Nephron progenitor cell (in vitro differentiated cells): ENCODE measurements at regions not wholly inside any gene's neighbourhood (a gene's known extent, or its start where the extent isn't known, plus 50 kb on each side); places are given as distances from the start of the nearest gene placed in this dataset.

Source experiments
- DNase-seq: peaks from one replicate; pipeline ENCODE4 v3.0.0; 2021
- H3K27ac Mint-ChIP-seq: 2 replicates; pipeline ENCODE4 v1.8.0; 2021; ENCODE audit warnings: mild to moderate bottlenecking, moderate library complexity, mixed read lengths
- H3K27me3 Mint-ChIP-seq: 2 replicates; pipeline ENCODE4 v1.8.0; 2021; ENCODE audit warnings: mild to moderate bottlenecking, low read depth, mixed read lengths; ENCODE audit not compliant: poor library complexity
- H3K36me3 Mint-ChIP-seq: 2 replicates; pipeline ENCODE4 v1.8.0; 2021; ENCODE audit warnings: low read depth, mixed read lengths
- H3K4me1 Mint-ChIP-seq: 2 replicates; pipeline ENCODE4 v1.8.0; 2021; ENCODE audit warnings: mixed read lengths
- H3K4me3 Mint-ChIP-seq: 2 replicates; pipeline ENCODE4 v1.8.0; 2021; ENCODE audit warnings: mild to moderate bottlenecking, moderate library complexity, mixed read lengths
- H3K9me3 Mint-ChIP-seq: 2 replicates; pipeline ENCODE4 v1.8.0; 2021; ENCODE audit warnings: mild to moderate bottlenecking, moderate library complexity, mixed read lengths
- CTCF ChIP-seq: fragments of 200-600 bp; sonication (generic); IDR thresholded peaks from 2 replicates; pipeline ENCODE4 v1.5.0; 2021; ENCODE audit warnings: antibody characterized with exemption

GRCh38 chr4:17328141-17328815 lies 183.6 kb downstream of the QDPR start:
- no peak for DNase-seq
- Mint-ChIP-seq H3K4me1 (peaks cover 31% of the 10 kb centered on the region), H3K9me3 (no peaks in the 10 kb centered on the region), H3K27me3 (no peaks in the 10 kb centered on the region), H3K36me3 (no peaks in the 10 kb centered on the region), H3K27ac (peak overlapping the region; percentile 23), H3K4me3 (peak overlapping the region; percentile 2)
- no peak for TF ChIP-seq CTCF

GRCh38 chr4:17327591-17327990 lies 184.3 kb downstream of the QDPR start:
- Mint-ChIP-seq H3K27ac (no peak overlapping the region), H3K4me3 (no peak overlapping the region), H3K36me3 (no peaks in the 10 kb centered on the region), H3K27me3 (no peaks in the 10 kb centered on the region), H3K4me1 (peaks cover 35% of the 10 kb centered on the region), H3K9me3 (no peaks in the 10 kb centered on the region)
- DNase-seq = no peak
- no peak for TF ChIP-seq CTCF

GRCh38 chr4:17326756-17327155 lies 185.1 kb downstream of the QDPR start:
- Mint-ChIP-seq H3K27me3 (no peaks in the 10 kb centered on the region), H3K4me3 (no peak overlapping the region), H3K36me3 (no peaks in the 10 kb centered on the region), H3K4me1 (peaks cover 40% of the 10 kb centered on the region), H3K27ac (no peak overlapping the region), H3K9me3 (no peaks in the 10 kb centered on the region)
- TF ChIP-seq CTCF = no peak
- no peak for DNase-seq

- H3K27ac Mint-ChIP-seq = no peak overlapping the region
- no peak for DNase-seq
- H3K9me3 Mint-ChIP-seq = peaks cover 7% of the 10 kb centered on the region
- peaks cover 5% of the 10 kb centered on the region for H3K36me3 Mint-ChIP-seq
- H3K4me3 Mint-ChIP-seq = no peak overlapping the region
- H3K4me1 Mint-ChIP-seq = peaks cover 40% of the 10 kb centered on the region
- no peak for TF ChIP-seq CTCF
- no peaks in the 10 kb centered on the region for H3K27me3 Mint-ChIP-seq
These were observed 186.8 kb downstream of the QDPR start for GRCh38 chr4:17325098-17325497.

GRCh38 chr4:17324386-17324830 lies 187.5 kb downstream of the QDPR start:
- peak; percentile 57 for DNase-seq
- peak; percentile 61 for TF ChIP-seq CTCF
- no peak overlapping the region for H3K27ac Mint-ChIP-seq
- H3K36me3 Mint-ChIP-seq = peaks cover 5% of the 10 kb centered on the region
- no peaks in the 10 kb centered on the region for H3K27me3 Mint-ChIP-seq
- H3K4me1 Mint-ChIP-seq = peaks cover 40% of the 10 kb centered on the region
- peaks cover 13% of the 10 kb centered on the region for H3K9me3 Mint-ChIP-seq
- peak overlapping the region; percentile 60 for H3K4me3 Mint-ChIP-seq
